GM18951 (cell line): ENCODE measurements at regions not wholly inside any gene's neighbourhood (a gene's known extent, or its start where the extent isn't known, plus 50 kb on each side); places are given as distances from the start of the nearest gene placed in this dataset.
"Not testable (repeated sequence)": the region's sequence is repeated elsewhere in the genome, so short reads cannot be mapped to it uniquely, and the experiment has no call there.

Source experiments
- POLR2A ChIP-seq: IDR thresholded peaks from 4 replicates; pipeline ENCODE4 v1.6.1; 2011; ENCODE audit warnings: mild to moderate bottlenecking; ENCODE audit not compliant: insufficient read length, insufficient read depth; ENCODE audit errors: extremely low read depth
- in situ Hi-C: fragments of 300-500 bp; cut with MboI; formaldehyde crosslinking; loops from one replicate; pipeline ENCODE4 v1.12.0; 2022; ENCODE audit warnings: low sequenced_read_pairs, mixed read lengths, inconsistent platforms; ENCODE audit not compliant: unreplicated experiment

DNA sequence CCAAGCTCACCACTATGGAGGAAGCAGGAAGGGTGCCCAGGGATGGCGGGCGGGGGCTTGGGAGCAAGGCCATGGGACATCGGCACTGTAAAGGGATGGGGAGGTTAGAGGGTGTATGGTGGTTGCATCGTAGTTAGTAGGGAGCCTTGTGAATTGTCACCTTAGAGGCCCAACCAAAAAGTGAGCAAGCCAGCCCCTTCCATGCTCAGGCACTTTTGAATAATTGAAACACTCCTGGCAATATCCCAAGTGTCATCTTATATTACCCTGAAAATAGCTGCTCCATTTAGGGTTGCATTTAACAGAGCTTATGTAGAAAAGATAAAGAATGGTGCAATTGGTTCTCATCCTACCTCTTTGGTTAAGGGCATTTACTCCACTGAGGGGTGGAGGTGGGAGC is 169.2 kb downstream of the SAMD5 start:
- no peak for TF ChIP-seq POLR2A
- in situ Hi-C loops, result no loop called here

DNA sequence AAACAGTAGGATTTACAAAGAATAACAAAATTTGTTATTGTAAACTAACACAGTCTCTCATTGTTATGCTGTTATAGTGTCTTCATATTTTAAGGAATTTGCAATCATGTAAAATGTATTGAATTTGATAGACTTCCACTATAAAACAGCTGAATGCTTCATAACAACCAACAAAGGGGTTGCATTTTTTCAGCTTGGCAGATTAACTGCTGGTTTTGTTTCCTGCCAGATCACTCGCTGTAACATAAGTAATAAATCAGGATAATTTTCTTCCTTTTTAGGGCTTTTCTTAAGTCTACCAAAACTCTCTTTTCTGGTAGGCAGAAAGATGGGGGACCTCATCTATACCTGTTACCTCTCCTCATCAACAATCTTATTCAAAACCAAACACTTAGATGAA is 169.8 kb downstream of the SAMD5 start:
- no peak for TF ChIP-seq POLR2A
- in situ Hi-C loops, result no loop called here

DNA sequence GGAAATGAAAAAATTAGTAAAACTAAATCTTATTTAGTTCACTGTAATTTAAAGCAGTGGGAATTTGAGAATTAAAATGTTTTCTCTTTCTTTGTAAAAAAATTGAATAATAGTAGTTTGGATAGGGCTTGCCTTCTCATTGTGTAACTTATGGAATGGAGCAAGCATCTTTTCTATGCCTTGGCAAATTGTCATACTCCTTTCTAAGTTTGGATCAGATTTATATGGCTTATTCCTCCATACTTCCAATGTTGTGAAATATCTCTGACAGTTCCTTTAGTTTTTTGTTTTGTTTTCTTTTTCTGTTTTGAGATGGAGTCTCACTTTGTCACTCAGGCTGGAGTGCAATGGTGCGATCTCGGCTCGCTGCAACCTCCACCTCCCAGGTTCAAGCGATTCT is 176.4 kb downstream of the SAMD5 start:
- no peak for TF ChIP-seq POLR2A

DNA sequence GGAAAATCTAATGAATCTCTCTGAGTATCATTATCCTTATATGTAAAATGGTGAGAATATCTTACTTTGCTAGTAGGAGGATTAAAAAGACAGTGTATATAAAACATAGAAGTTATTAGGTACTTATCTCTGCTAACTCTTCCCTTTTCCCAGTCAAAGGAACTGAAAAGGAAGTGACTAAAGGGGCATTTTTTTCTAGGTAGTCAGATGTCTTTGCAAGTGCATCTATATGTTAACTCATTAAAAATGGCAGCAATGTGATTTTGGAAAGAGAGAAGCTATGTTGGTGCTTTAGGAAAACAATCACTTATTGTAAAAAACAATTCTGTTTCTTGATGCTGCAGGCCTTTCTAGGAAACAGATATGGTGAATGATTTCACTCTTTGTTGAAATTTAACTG is 180.9 kb downstream of the SAMD5 start:
- TF ChIP-seq POLR2A, result no peak
- in situ Hi-C loops, result no loop called here

More for the DNA sequence above, 176.4 kb downstream of the SAMD5 start:
- in situ Hi-C loops, result no loop called here

DNA sequence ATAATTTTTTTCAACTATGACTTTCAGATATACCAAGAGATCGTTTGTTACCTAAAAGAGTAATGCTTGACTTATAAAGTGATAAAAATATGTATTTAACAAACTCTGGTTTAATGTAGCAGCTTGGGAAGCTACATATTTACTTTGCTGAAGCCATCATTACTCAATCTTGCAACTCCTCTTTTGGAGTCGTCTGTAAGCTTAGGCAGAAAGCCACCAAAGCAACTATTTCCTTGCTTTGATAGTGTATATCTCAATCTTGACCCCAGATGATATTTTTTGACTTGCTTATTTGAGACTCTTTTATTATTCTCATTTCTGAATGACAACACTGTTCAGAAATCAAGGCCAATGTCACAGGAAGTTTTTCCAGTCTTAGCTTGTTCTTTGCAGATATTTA is 183.0 kb downstream of the SAMD5 start:
- TF ChIP-seq POLR2A, result no peak
- in situ Hi-C loops, result no loop called here

DNA sequence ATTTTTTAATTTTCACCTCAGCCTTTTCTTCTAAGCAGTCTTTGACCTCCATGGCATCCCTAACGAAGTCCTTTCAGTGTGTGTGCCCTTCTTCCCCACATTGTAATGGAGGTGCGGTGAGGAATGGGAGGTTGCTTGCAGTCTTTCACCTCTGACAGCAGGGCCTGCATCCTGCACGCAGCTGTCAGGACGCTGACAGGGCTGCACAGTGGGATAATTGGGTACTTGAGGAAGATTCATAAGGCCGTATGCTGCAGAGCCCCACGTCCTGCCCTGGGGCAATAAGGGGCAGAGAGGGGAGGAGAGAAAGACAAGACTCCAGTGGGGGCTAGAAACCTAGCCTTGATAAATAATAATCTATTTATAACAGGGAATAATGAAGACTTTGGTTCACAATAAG is 184.7 kb downstream of the SAMD5 start:
- no peak for TF ChIP-seq POLR2A
- in situ Hi-C loops, result no loop called here

DNA sequence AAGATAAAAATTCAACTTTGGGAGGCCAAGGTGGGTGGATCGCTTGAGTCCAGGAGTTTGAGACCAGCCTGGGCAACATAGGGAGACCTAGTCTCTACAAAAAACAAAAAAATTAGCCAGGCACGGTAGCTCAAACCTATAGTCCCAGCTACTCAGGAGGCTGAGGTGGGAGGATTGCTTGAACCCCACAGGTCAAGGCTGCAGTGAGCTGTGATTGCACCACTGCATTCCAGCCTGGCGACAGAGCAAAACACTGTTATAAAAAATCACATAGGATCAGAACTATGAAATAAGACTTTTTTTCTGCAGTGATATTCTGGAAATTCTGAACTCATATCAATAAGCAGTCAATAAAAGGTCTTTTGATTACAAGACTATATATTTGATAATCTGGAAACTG is 186.1 kb downstream of the SAMD5 start:
- in situ Hi-C loops, result not testable (repeated sequence)

DNA sequence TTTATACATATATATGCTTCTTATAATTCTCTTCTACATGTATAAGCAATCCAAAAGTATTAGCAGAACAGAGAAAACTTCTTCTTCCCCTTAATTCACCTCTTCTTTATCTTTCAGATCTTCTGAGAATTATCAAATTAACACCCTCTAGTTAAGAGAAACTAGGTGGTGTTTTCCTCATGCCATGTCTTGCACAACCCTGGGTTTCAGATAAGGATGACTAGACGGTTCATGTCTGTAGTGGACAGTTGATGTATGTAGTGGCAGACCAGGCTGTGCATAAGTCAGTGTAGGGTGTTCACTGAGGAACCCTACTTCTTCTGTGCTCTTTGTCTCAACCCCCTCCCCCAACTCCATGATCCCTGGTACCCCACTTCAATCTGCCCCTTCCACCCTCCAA is 187.3 kb downstream of the SAMD5 start:
- TF ChIP-seq POLR2A, result no peak
- in situ Hi-C loops, result no loop called here

DNA sequence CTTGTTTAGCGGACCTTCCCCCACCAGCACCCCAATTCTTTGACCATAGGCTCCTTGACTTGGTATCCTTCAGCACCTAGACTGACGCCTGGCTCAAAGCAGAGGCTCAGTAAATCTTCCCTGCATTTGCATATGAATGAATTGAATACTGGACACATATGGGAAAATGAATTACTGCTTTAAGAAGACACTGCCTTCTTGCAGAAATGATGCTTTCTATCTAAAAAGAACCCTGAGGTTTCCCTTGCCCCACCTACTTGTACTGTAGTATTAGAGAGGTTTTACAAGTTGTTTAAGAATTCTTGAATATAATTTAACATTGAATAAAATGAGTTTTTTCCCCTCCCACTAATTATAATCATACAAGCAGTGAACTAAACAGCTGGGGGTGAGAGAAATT is 190.7 kb downstream of the SAMD5 start:
- in situ Hi-C loops, result no loop called here
- TF ChIP-seq POLR2A, result no peak

DNA sequence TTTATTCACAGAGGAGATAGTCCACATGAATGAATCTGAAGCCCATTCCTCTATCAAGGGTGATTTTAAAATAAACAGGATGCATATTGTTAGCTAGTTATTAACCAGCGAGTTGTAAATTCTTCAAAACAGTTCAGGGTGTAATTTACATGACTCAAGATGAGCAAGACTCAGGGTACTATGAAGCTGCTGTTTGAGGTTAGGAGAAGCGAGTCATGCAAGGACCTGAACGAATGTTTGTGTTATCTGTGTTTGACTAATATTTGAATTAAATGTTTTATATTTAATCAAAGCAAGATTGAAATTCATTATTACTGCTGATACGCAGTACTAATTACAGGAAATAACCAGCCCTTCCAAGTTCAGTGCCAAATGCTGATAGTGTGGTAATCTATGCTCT is 191.1 kb downstream of the SAMD5 start:
- in situ Hi-C loops, result no loop called here

DNA sequence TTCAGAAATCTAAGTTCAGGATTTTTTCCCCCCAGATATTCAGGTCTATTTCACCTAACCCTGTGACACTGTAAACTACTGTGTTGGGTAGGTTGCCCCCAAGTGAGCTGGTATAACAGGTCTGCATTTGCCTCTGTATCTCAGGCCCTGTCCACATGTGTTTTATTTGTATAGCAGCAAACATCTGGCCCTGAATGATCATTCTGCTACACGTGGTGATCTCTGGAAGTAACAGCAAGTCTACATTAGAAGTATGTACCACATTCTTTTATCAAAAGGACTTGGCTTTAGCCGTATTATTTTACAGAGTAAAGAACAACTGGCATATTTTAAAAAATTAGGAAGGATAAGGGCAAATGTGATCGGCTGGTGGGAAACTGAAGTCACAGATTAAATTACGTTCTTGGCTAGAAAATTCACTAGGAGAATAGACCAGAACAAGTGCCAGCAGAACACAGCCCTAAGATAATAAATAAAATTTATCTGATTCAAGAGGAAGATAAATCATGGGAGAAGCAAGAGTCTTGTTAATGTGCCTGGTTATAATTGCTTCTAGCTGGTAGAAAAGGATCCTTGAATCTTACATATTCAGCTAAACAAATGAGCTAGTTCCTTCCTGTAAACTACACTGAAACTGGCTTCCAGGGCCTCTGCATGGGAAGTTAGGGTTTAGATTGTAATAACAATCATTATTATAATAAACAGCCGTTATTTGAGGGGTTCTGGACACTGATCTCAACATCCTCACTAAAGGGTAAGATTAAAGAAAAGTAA is 192.1 kb downstream of the SAMD5 start:
- TF ChIP-seq POLR2A, result no peak
- in situ Hi-C loops, result no loop called here

More for the DNA sequence above, 191.1 kb downstream of the SAMD5 start:
- no peak for TF ChIP-seq POLR2A

DNA sequence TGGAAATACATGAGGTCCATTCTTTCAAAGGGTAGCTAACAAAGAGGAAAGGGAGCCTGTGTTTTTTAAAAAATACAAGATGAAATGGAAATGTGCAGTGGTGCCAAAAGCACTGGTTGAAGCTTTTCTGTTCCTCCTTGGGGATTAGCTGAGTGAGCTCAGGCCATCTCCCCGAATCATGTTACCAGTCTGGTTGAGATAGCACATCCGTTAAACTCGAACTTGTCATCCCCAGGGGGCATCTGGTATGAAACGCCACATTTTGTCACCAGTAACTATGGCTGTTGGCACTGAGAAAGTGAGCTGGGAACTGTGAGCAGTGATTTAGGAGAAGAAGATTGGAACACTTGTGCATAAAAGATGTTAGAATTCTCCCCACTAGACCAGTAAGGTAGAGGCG is 196.2 kb downstream of the SAMD5 start:
- in situ Hi-C loops, result no loop called here
- TF ChIP-seq POLR2A, result no peak

DNA sequence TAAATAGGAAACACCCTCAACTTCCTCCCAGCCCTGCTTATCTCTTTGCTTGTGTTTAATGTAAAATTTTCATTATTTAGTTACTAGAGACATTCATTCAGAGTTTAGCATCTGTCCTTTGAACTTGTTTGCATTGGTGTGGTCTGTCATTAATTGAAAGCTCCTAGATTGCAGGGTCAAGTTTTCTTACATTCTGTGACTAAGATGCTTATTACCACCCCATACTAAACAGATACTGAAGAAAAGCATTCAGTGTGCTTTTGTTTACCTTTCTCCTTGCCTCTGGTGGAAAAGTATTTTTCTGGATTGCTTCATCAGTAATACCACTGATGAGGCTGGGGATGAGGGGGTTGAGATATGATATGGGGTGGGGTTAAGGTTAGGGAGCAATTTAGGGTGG is 199.0 kb downstream of the SAMD5 start:
- in situ Hi-C loops, result no loop called here
- no peak for TF ChIP-seq POLR2A

DNA sequence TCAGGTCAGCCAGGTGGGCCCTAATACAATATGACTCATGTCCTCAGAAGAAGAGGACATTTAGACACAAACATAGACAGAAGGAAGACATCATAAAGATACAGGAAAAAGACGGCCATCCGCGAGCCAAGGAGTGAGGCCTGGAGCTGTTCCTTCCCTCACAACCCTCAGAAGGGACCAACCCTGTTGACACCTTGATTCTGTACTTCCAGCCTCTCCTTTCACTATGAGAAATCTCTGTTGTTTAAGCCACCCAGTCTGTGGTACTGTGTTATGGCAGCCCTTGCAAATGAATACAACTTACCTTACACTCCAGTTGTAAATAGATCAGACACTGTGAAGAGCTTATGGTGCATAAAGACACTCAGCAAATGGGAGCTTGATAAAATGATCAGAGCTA is 199.7 kb downstream of the SAMD5 start:
- TF ChIP-seq POLR2A, result no peak
- in situ Hi-C loops, result no loop called here
